Glutamatergic neuron (in vitro differentiated cells): ENCODE measurements at regions not wholly inside any gene's neighbourhood (a gene's known extent, or its start where the extent isn't known, plus 50 kb on each side); places are given as distances from the start of the nearest gene placed in this dataset.

Experiments
- DNase-seq: peaks from one replicate; pipeline ENCODE4 v3.0.0; 2022
- H3K27ac Mint-ChIP-seq: one replicate; pipeline ENCODE4 v1.8.0; 2020; ENCODE audit warnings: mild to moderate bottlenecking, mixed read lengths, inconsistent platforms; ENCODE audit not compliant: unreplicated experiment
- H3K27me3 Mint-ChIP-seq: one replicate; pipeline ENCODE4 v1.8.0; 2020; ENCODE audit warnings: mild to moderate bottlenecking, moderate library complexity, mixed read lengths, inconsistent platforms; ENCODE audit not compliant: unreplicated experiment
- H3K36me3 Mint-ChIP-seq: one replicate; pipeline ENCODE4 v1.8.0; 2020; ENCODE audit warnings: mild to moderate bottlenecking, mixed read lengths, inconsistent platforms; ENCODE audit not compliant: unreplicated experiment
- H3K4me1 Mint-ChIP-seq: one replicate; pipeline ENCODE4 v1.8.0; 2020; ENCODE audit warnings: mild to moderate bottlenecking, low read depth, mixed read lengths, inconsistent platforms; ENCODE audit not compliant: unreplicated experiment
- H3K4me3 Mint-ChIP-seq: one replicate; pipeline ENCODE4 v1.8.0; 2020; ENCODE audit warnings: mild to moderate bottlenecking, mixed read lengths, inconsistent platforms; ENCODE audit not compliant: unreplicated experiment
- H3K9me3 Mint-ChIP-seq: one replicate; pipeline ENCODE4 v1.8.0; 2020; ENCODE audit warnings: mild to moderate bottlenecking, moderate library complexity, mixed read lengths, inconsistent platforms; ENCODE audit not compliant: unreplicated experiment
- CTCF ChIP-seq: fragments of 200-600 bp; sonication (generic); IDR thresholded peaks from one replicate; pipeline ENCODE4 v1.5.0; 2021; ENCODE audit not compliant: partially characterized antibody, unreplicated experiment

DNA sequence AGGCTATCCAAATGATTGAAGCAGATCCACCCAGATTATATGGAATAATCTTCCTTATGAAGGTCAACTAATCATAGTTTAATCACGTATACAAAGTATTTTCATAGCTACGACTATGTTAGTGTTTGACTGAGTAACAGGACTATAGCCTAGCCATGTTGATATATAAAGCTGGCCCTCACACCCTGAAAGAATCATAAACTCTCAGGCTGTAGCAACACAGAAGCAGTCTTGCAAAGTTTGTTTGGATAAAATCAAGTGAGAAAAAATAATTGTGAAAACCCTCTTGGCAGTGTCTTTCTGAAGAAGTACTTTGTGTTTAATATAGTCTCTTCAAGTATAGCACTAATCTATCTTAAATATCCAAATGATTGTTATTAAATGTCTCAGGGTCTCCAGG lies 374.5 kb upstream of the DAB2 start:
- H3K4me1 Mint-ChIP-seq = no peaks in the 10 kb centered on the region
- H3K36me3 Mint-ChIP-seq = no peaks in the 10 kb centered on the region
- H3K27me3 Mint-ChIP-seq = no peaks in the 10 kb centered on the region
- no peak overlapping the region for H3K4me3 Mint-ChIP-seq
- H3K9me3 Mint-ChIP-seq = no peaks in the 10 kb centered on the region
- DNase-seq = no peak
- no peak for TF ChIP-seq CTCF
- no peak overlapping the region for H3K27ac Mint-ChIP-seq

DNA sequence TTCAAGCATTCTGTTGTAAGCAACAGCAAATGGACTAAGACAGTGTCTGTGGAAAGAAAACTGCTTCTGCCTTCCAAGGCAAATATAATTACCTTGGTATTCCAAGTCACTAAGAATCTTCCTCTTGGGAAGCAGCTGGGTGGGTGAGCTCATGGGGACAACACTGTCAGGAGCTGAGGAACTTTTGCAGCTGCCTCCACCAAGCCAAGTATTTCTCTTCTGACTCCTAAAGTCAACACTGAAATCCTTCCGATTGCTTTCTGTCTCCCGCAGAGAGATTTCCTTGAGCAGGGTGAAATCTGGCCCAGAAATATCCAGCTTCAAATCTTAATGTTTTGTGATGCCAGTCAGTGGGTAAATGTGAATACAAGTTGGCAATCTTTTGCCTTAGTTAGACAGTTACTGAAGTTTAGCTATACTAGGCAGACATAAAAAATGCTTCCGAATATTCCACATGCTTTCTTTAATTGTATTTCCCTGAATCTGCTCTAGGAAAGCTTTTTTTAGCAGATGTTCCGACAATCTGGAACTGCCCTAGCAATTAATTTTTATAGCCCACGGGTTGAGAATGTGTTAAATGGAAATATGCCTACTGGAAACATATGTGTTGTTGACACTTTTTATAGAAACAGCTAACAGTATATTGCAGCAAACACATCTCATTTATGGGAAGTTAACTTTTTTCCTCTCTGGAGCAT lies 369.9 kb upstream of the DAB2 start:
- no peak for TF ChIP-seq CTCF
- DNase-seq = no peak

DNA sequence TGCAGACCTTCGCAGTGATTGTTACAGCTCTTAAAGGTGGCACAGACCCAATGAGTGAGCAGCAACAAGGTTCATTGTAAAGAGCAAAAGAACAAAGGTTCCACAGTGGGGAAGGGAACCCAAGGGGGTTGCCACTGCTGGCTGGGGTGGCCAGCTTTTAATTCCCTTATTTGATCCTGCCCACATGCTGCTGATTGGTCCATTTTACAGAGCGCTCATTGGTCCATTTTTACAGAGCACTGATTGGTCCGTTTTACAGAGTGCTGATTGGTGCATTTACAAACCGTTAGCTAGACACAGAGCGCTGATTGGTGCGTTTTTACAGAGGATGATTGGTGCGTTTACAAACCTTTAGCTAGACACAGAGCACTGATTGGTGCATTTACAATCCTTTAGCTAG lies 360.6 kb upstream of the DAB2 start:
- Mint-ChIP-seq H3K27ac (no peak overlapping the region), H3K36me3 (no peaks in the 10 kb centered on the region), H3K4me1 (no peaks in the 10 kb centered on the region), H3K9me3 (no peaks in the 10 kb centered on the region), H3K27me3 (no peaks in the 10 kb centered on the region), H3K4me3 (no peak overlapping the region)
- DNase-seq = no peak
- no peak for TF ChIP-seq CTCF

More for the DNA sequence above, 369.9 kb upstream of the DAB2 start:
- Mint-ChIP-seq H3K27ac (no peak overlapping the region), H3K27me3 (no peaks in the 10 kb centered on the region), H3K4me3 (no peak overlapping the region), H3K9me3 (no peaks in the 10 kb centered on the region), H3K36me3 (no peaks in the 10 kb centered on the region), H3K4me1 (no peaks in the 10 kb centered on the region)

GRCh38 chr5:39783756-39784421 lies 359.1 kb upstream of the DAB2 start:
- no peaks in the 10 kb centered on the region for H3K9me3 Mint-ChIP-seq
- no peak overlapping the region for H3K4me3 Mint-ChIP-seq
- H3K36me3 Mint-ChIP-seq = no peaks in the 10 kb centered on the region
- no peak overlapping the region for H3K27ac Mint-ChIP-seq
- TF ChIP-seq CTCF = no peak
- H3K27me3 Mint-ChIP-seq = no peaks in the 10 kb centered on the region
- no peak for DNase-seq
- H3K4me1 Mint-ChIP-seq = no peaks in the 10 kb centered on the region

DNA sequence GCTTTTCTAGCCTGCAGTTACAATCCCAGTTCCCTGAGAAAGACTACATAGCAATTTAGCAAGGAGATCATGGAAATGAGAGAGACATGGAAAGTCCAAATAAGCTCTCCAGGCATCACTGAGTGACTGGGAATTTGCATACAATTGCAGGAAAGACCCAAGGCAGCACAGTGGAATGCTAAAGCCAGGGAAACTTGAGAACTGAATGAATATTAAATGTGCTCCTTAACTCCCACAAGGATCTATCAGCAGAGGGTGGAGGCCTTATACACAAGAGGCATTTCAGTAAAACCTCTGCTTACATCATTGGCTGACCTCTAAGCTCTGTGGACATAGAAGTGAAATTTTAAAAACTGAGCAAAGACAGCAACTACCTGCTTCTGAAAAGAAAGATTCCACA lies 355.6 kb upstream of the DAB2 start:
- Mint-ChIP-seq H3K4me3 (no peak overlapping the region), H3K4me1 (no peaks in the 10 kb centered on the region), H3K36me3 (no peaks in the 10 kb centered on the region), H3K9me3 (no peaks in the 10 kb centered on the region), H3K27me3 (no peaks in the 10 kb centered on the region), H3K27ac (no peak overlapping the region)
- DNase-seq = no peak
- no peak for TF ChIP-seq CTCF
